ENCODE measurements at regions not wholly inside any gene's neighbourhood (a gene's known extent, or its start where the extent isn't known, plus 50 kb on each side); places are given as distances from the start of the nearest gene placed in this dataset.

- H3K4me3 ChIP-seq (ENCODE audit: low read depth, poor library complexity, severe bottlenecking): no peak overlapping the region
- no peak for DNase-seq (ENCODE audit: low spot score in 2 of 2)
- WGBS, 2 donors: 44 to 49% methylated on average over 1 of the region's 1 CpG
- intact Hi-C loops (cut with DNase I; ENCODE audit: low total_unique reads): no loop called here
- TF ChIP-seq CTCF (IDR thresholded peaks at IDR 0.05): no peak
- TF ChIP-seq POLR2A (IDR thresholded peaks at IDR 0.05): no peak
Observed at GRCh38 chr12:73308079-73308478, 1035.9 kb downstream of the TRHDE start.

GRCh38 chr12:73308747-73309146, 1036.6 kb downstream of the TRHDE start:
- WGBS, 2 donors: 79 to 81% methylated on average over 1 of the region's 1 CpG
- intact Hi-C loops (cut with DNase I; ENCODE audit: low total_unique reads): no loop called here
- TF ChIP-seq POLR2A (IDR thresholded peaks at IDR 0.05): no peak
- no peak for TF ChIP-seq CTCF (IDR thresholded peaks at IDR 0.05)
- no peak overlapping the region for H3K4me3 ChIP-seq (ENCODE audit: low read depth, poor library complexity, severe bottlenecking)
- no peak for DNase-seq (ENCODE audit: low spot score in 2 of 2)

GRCh38 chr12:73321319-73321718, 1049.1 kb downstream of the TRHDE start:
- no peak for TF ChIP-seq POLR2A (IDR thresholded peaks at IDR 0.05)
- TF ChIP-seq CTCF (IDR thresholded peaks at IDR 0.05): no peak
- intact Hi-C loops (cut with DNase I; ENCODE audit: low total_unique reads): no loop called here
- 64 to 100% methylated on average over 1 of the region's 1 CpG for WGBS, 2 donors
- H3K4me3 ChIP-seq (ENCODE audit: low read depth, poor library complexity, severe bottlenecking): no peak overlapping the region
- no peak for DNase-seq (ENCODE audit: low spot score in 2 of 2)

GRCh38 chr12:73321776-73322175, 1049.6 kb downstream of the TRHDE start:
- 85 to 97% methylated on average over 4 of the region's 4 CpGs for WGBS, 2 donors
- intact Hi-C loops (cut with DNase I; ENCODE audit: low total_unique reads): no loop called here
- no peak for TF ChIP-seq CTCF (IDR thresholded peaks at IDR 0.05)
- TF ChIP-seq POLR2A (IDR thresholded peaks at IDR 0.05): no peak
- no peak overlapping the region for H3K4me3 ChIP-seq (ENCODE audit: low read depth, poor library complexity, severe bottlenecking)
- no peak for DNase-seq (ENCODE audit: low spot score in 2 of 2)

- no peak for DNase-seq (ENCODE audit: low spot score in 2 of 2)
- H3K4me3 ChIP-seq (ENCODE audit: low read depth, poor library complexity, severe bottlenecking): no peak overlapping the region
- TF ChIP-seq CTCF (IDR thresholded peaks at IDR 0.05) (no peak), POLR2A (IDR thresholded peaks at IDR 0.05) (no peak)
- intact Hi-C loops (cut with DNase I; ENCODE audit: low total_unique reads): no loop called here
- WGBS, 2 donors: 65 to 68% methylated on average over 2 of the region's 2 CpGs
Observed at GRCh38 chr12:73330584-73331351, 1058.6 kb downstream of the TRHDE start.
